ENCODE measurements at regions not wholly inside any gene's neighbourhood (a gene's known extent, or its start where the extent isn't known, plus 50 kb on each side); places are given as distances from the start of the nearest gene placed in this dataset.

GRCh38 chr21:36210779-36211659 is 54.4 kb downstream of the DOP1B start:
- TF ChIP-seq ZNF274 (IDR thresholded peaks at IDR 0.05; ENCODE audit: low read depth, low read length) (no peak), SUZ12 (IDR thresholded peaks at IDR 0.05; ENCODE audit: extremely low read depth, insufficient read depth, insufficient read length) (no peak)

Measured in NT2/D1 (cell line).